Adrenal gland (tissue), 5 donors: ENCODE measurements at regions not wholly inside any gene's neighbourhood (a gene's known extent, or its start where the extent isn't known, plus 50 kb on each side); places are given as distances from the start of the nearest gene placed in this dataset.

Source experiments
- CTCF ChIP-seq, 6 experiments: fragments of 450-650 bp in 4 of 6; fragments of 200-600 bp in 2 of 6; sonication (generic) in 1 of 6; IDR thresholded peaks; 1 replicate in 5 of 6; 2 replicates in 1 of 6; pipeline versions ENCODE4 v1.5.1 to v1.8.0; 2016 to 2021; ENCODE audit warnings: antibody characterized with exemption in 6 of 6, mild to moderate bottlenecking in 2 of 6, moderate library complexity in 1 of 6
- POLR2A ChIP-seq, 2 donors: fragments of 450-650 bp; IDR thresholded peaks; one replicate each; pipeline ENCODE4 v1.6.1; 2017; ENCODE audit warnings: antibody characterized with exemption in 2 of 2, mild to moderate bottlenecking in 2 of 2, moderate library complexity in 1 of 2
- donor health status: DM: no; HTN: no; CAD: no.

DNA sequence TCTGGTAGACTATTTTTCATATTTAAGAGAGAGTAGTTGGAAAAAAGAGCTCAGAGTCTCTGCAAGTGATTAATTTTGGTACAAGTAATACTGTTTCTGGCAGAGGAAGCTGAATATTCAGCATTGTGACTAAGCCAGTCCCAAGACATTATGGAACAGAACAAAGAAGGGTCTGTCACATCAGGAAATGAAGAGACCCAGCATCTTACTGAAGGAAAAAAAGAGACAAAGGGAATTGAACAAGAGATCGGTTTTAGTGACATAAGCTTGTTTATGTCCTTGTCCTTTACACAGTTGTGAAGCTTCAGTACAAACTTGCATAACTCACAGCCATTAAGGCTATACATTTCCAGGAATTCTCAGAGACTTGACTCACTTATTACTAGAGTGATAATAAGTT lies 568.5 kb upstream of the SLC8A1 start:
- TF ChIP-seq POLR2A (IDR thresholded peaks at IDR 0.05) (no peak), CTCF (IDR thresholded peaks at IDR 0.05) (no peak)
